ENCODE measurements at regions not wholly inside any gene's neighbourhood (a gene's known extent, or its start where the extent isn't known, plus 50 kb on each side); places are given as distances from the start of the nearest gene placed in this dataset.
"Not testable (repeated sequence)": the region's sequence is repeated elsewhere in the genome, so short reads cannot be mapped to it uniquely, and the experiment has no call there.

- CTCF ChIA-PET = no interaction called here
- H3K9me3 Mint-ChIP-seq = peaks cover 17% of the 10 kb centered on the region
- no peaks in the 10 kb centered on the region for H3K36me3 Mint-ChIP-seq (ENCODE audit: low read depth)
- H3K27ac Mint-ChIP-seq = no peak overlapping the region
- H3K27me3 Mint-ChIP-seq = no peaks in the 10 kb centered on the region
- DNase-seq (no peak), ATAC-seq (ENCODE audit: low read depth) (no peak)
- POLR2A ChIA-PET = no interaction called here
- H3K4me3 Mint-ChIP-seq = no peak overlapping the region
- intact Hi-C loops (cut with micrococcal nuclease) = no loop called here
- no peaks in the 10 kb centered on the region for H3K4me1 Mint-ChIP-seq
- no peak for TF ChIP-seq CTCF (IDR thresholded peaks at IDR 0.05)
Observed at GRCh38 chr9:24090566-24090965, 264.5 kb upstream of the ELAVL2 start.

- Mint-ChIP-seq H3K27ac (no peak overlapping the region), H3K27me3 (no peaks in the 10 kb centered on the region), H3K36me3 (ENCODE audit: low read depth) (no peaks in the 10 kb centered on the region), H3K4me3 (no peak overlapping the region), H3K9me3 (peaks cover 13% of the 10 kb centered on the region), H3K4me1 (no peaks in the 10 kb centered on the region)
- ChIA-PET POLR2A (no interaction called here), CTCF (no interaction called here)
- no peak for TF ChIP-seq CTCF (IDR thresholded peaks at IDR 0.05)
- DNase-seq (no peak), ATAC-seq (ENCODE audit: low read depth) (no peak)
- intact Hi-C loops (cut with micrococcal nuclease) = no loop called here
Observed at GRCh38 chr9:24073666-24074065, 247.6 kb upstream of the ELAVL2 start.

GRCh38 chr9:24073007-24073592 is 247.1 kb upstream of the ELAVL2 start:
- H3K27me3 Mint-ChIP-seq = no peaks in the 10 kb centered on the region
- POLR2A ChIA-PET = no interaction called here

GRCh38 chr9:24071716-24072115 is 245.7 kb upstream of the ELAVL2 start:
- Mint-ChIP-seq H3K4me1 (no peaks in the 10 kb centered on the region), H3K27ac (no peak overlapping the region), H3K27me3 (no peaks in the 10 kb centered on the region), H3K9me3 (peaks cover 7% of the 10 kb centered on the region), H3K36me3 (ENCODE audit: low read depth) (no peaks in the 10 kb centered on the region), H3K4me3 (no peak overlapping the region)
- CTCF ChIA-PET = no interaction called here
- intact Hi-C loops (cut with micrococcal nuclease) = no loop called here
- TF ChIP-seq CTCF (IDR thresholded peaks at IDR 0.05) = no peak
- ATAC-seq (ENCODE audit: low read depth) (no peak), DNase-seq (no peak)
- POLR2A ChIA-PET = no interaction called here

More at GRCh38 chr9:24073007-24073592, 247.1 kb upstream of the ELAVL2 start:
- intact Hi-C loops (cut with micrococcal nuclease) = no loop called here
- Mint-ChIP-seq H3K9me3 (peaks cover 9% of the 10 kb centered on the region), H3K4me1 (no peaks in the 10 kb centered on the region), H3K4me3 (no peak overlapping the region), H3K36me3 (ENCODE audit: low read depth) (no peaks in the 10 kb centered on the region), H3K27ac (no peak overlapping the region)
- CTCF ChIA-PET = no interaction called here
- no peak for DNase-seq
- no peak for ATAC-seq (ENCODE audit: low read depth)
- no peak for TF ChIP-seq CTCF (IDR thresholded peaks at IDR 0.05)

- ATAC-seq (ENCODE audit: low read depth) = no peak
- no peaks in the 10 kb centered on the region for H3K4me1 Mint-ChIP-seq
Observed at GRCh38 chr9:24071091-24071490, 245.1 kb upstream of the ELAVL2 start.

GRCh38 chr9:24067107-24067506 is 241.1 kb upstream of the ELAVL2 start:
- CTCF ChIA-PET; H3K27me3 Mint-ChIP-seq; H3K4me1 Mint-ChIP-seq; H3K36me3 Mint-ChIP-seq (ENCODE audit: low read depth); H3K4me3 Mint-ChIP-seq; intact Hi-C loops (cut with micrococcal nuclease); H3K27ac Mint-ChIP-seq; POLR2A ChIA-PET; ATAC-seq (ENCODE audit: low read depth); H3K9me3 Mint-ChIP-seq; DNase-seq: not testable (repeated sequence)

More at GRCh38 chr9:24071091-24071490, 245.1 kb upstream of the ELAVL2 start:
- TF ChIP-seq CTCF (IDR thresholded peaks at IDR 0.05) = no peak
- Mint-ChIP-seq H3K27ac (no peak overlapping the region), H3K4me3 (no peak overlapping the region), H3K9me3 (peaks cover 5% of the 10 kb centered on the region), H3K36me3 (ENCODE audit: low read depth) (no peaks in the 10 kb centered on the region), H3K27me3 (no peaks in the 10 kb centered on the region)
- intact Hi-C loops (cut with micrococcal nuclease) = no loop called here
- CTCF ChIA-PET = no interaction called here
- no peak for DNase-seq
- POLR2A ChIA-PET = no interaction called here
